H1 (cell line): ENCODE measurements at regions not wholly inside any gene's neighbourhood (a gene's known extent, or its start where the extent isn't known, plus 50 kb on each side); places are given as distances from the start of the nearest gene placed in this dataset.
"Not testable (repeated sequence)": the region's sequence is repeated elsewhere in the genome, so short reads cannot be mapped to it uniquely, and the experiment has no call there.

Source experiments
- CTCF ChIA-PET: fragments of 300-600 bp; sonication (Branson Sonifier 250); formaldehyde crosslinking; loops from one replicate; lab custom pipeline; 2021; ENCODE audit not compliant: partially characterized antibody; lab: Charles Lee
- POLR2A ChIA-PET: fragments of 300-600 bp; sonication (Branson Sonifier 250); formaldehyde crosslinking; loops from one replicate; lab custom pipeline; 2021; ENCODE audit warnings: inconsistent platforms; ENCODE audit not compliant: partially characterized antibody; lab: Charles Lee
- DNase-seq, 2 experiments: peaks; one replicate each; pipeline versions ENCODE4 v3.0.0 to v3.0.0-alpha.2; 2010 to 2022; ENCODE audit warnings: low spot score in 2 of 2, low read depth in 1 of 2, mixed read lengths in 1 of 2
- FAIRE-seq: peaks from 2 replicates; lab custom pipeline; 2011; peaks lifted over from hg19 to GRCh38; lab: Jason Lieb, UNC
- H2AFZ ChIP-seq: 2 replicates; pipeline ENCODE4 v1.8.1; 2012; ENCODE audit warnings: low read length, inconsistent platforms
- H2AK5ac ChIP-seq: 2 replicates; pipeline ENCODE4 v1.6.1; 2013; ENCODE audit warnings: low read depth, low read length
- H2BK120ac ChIP-seq: replicated peaks from 2 replicates; pipeline ENCODE3; 2013; ENCODE audit warnings: low read depth, low read length, inconsistent platforms
- H2BK12ac ChIP-seq: 2 replicates; pipeline ENCODE4 v1.6.1; 2013; ENCODE audit warnings: low read depth, low read length
- H2BK15ac ChIP-seq: 2 replicates; pipeline ENCODE4 v1.6.1; 2013; ENCODE audit warnings: low read length
- H2BK20ac ChIP-seq: 2 replicates; pipeline ENCODE4 v1.6.1; 2013; ENCODE audit warnings: low read length
- H2BK5ac ChIP-seq: 2 replicates; pipeline ENCODE4 v1.6.1; 2013; ENCODE audit warnings: low read depth, low read length
- H3K14ac ChIP-seq: 2 replicates; pipeline ENCODE4 v1.6.1; 2013; ENCODE audit warnings: inconsistent platforms; ENCODE audit not compliant: insufficient read length
- H3K18ac ChIP-seq: 2 replicates; pipeline ENCODE4 v1.6.1; 2013; ENCODE audit warnings: low read length; ENCODE audit errors: extremely low read depth
- H3K23ac ChIP-seq: 2 replicates; pipeline ENCODE4 v1.6.1; 2013; ENCODE audit warnings: inconsistent platforms; ENCODE audit not compliant: insufficient read length
- H3K23me2 ChIP-seq: 2 replicates; pipeline ENCODE4 v1.6.1; 2013; ENCODE audit warnings: low read depth, low read length
- H3K27ac ChIP-seq: 2 replicates; pipeline ENCODE4 v1.6.1; 2011; ENCODE audit warnings: low read depth, low read length, inconsistent platforms
- H3K27me3 ChIP-seq, 4 experiments: replicated peaks in 1 of 4; 1 replicate in 1 of 4; 2 replicates in 3 of 4; pipeline versions ENCODE4 v1.6.1 to v1.8.1; 2011 to 2013; ENCODE audit warnings: low read length in 3 of 4, mild to moderate bottlenecking in 3 of 4, inconsistent platforms in 2 of 4, mixed read lengths in 2 of 4, moderate library complexity in 1 of 4; ENCODE audit not compliant: control insufficient read depth in 3 of 4, insufficient read depth in 3 of 4; ENCODE audit errors: extremely low read depth in 1 of 4
- H3K36me3 ChIP-seq, 4 experiments: 2 replicates each; pipeline versions ENCODE4 v1.6.1 to v1.8.1; 2011 to 2013; ENCODE audit warnings: mild to moderate bottlenecking in 4 of 4, low read length in 3 of 4, moderate library complexity in 2 of 4, control low read depth in 1 of 4, inconsistent platforms in 1 of 4; ENCODE audit not compliant: insufficient read depth in 4 of 4, control insufficient read depth in 2 of 4
- H3K4ac ChIP-seq: replicated peaks from 2 replicates; pipeline ENCODE3; 2013; ENCODE audit warnings: low read length, low read depth, mixed read lengths, inconsistent platforms; ENCODE audit not compliant: insufficient read length
- H3K4me1 ChIP-seq, 4 experiments: replicated peaks in 1 of 4; 1 replicate in 1 of 4; 2 replicates in 3 of 4; pipeline versions ENCODE4 v1.6.1 to v1.8.1; 2011 to 2013; ENCODE audit warnings: low read length in 3 of 4, inconsistent platforms in 2 of 4, mixed read lengths in 1 of 4; ENCODE audit not compliant: insufficient read depth in 4 of 4, control insufficient read depth in 3 of 4
- H3K4me2 ChIP-seq, 2 experiments: 2 replicates each; pipeline versions ENCODE4 v1.6.1 to v1.8.1; 2011 to 2013; ENCODE audit warnings: low read depth in 2 of 2, low read length in 2 of 2, control low read depth in 1 of 2, inconsistent platforms in 1 of 2, mild to moderate bottlenecking in 1 of 2; ENCODE audit not compliant: insufficient read depth in 1 of 2
- H3K4me3 ChIP-seq, 4 experiments: fragments of 200-600, 300-600 bp in 1 of 4; sonication (generic), shearing (Covaris generic), sonication (Bioruptor Twin) in 1 of 4; 2 replicates each; pipeline versions ENCODE4 v1.5.1 to v1.8.1; 2011 to 2016; ENCODE audit warnings: low read length in 4 of 4, low read depth in 3 of 4, control low read depth in 2 of 4, inconsistent platforms in 2 of 4, mild to moderate bottlenecking in 2 of 4, mixed read lengths in 1 of 4, moderate library complexity in 1 of 4; ENCODE audit not compliant: insufficient read depth in 2 of 4; ENCODE audit errors: extremely low read depth in 1 of 4
- H3K56ac ChIP-seq: replicated peaks from 2 replicates; pipeline ENCODE3; 2013; ENCODE audit warnings: low read depth, mild to moderate bottlenecking, mixed read lengths, low read length, inconsistent platforms; ENCODE audit not compliant: insufficient read length
- H3K79me1 ChIP-seq: 2 replicates; pipeline ENCODE4 v1.6.1; 2013; ENCODE audit warnings: low read depth, low read length, control low read depth
- H3K79me2 ChIP-seq, 2 experiments: 2 replicates each; pipeline versions ENCODE4 v1.6.1 to v1.8.1; 2012 to 2013; ENCODE audit warnings: low read length in 2 of 2, mild to moderate bottlenecking in 2 of 2, inconsistent platforms in 1 of 2; ENCODE audit not compliant: insufficient read depth in 2 of 2, control insufficient read depth in 1 of 2
- H3K9ac ChIP-seq, 4 experiments: replicated peaks in 1 of 4; 1 replicate in 1 of 4; 2 replicates in 3 of 4; pipeline versions ENCODE4 v1.6.1 to v1.8.1; 2011 to 2013; ENCODE audit warnings: low read depth in 3 of 4, low read length in 3 of 4, control low read depth in 2 of 4, mild to moderate bottlenecking in 2 of 4, moderate library complexity in 2 of 4, inconsistent platforms in 1 of 4; ENCODE audit errors: extremely low read depth in 1 of 4
- H3K9me3 ChIP-seq, 2 experiments: 2 replicates each; pipeline versions ENCODE4 v1.6.1 to v1.8.1; 2012 to 2013; ENCODE audit warnings: mild to moderate bottlenecking in 2 of 2, moderate library complexity in 2 of 2, control low read depth in 1 of 2, inconsistent platforms in 1 of 2, low read depth in 1 of 2, low read length in 1 of 2, mixed read lengths in 1 of 2; ENCODE audit not compliant: insufficient read depth in 2 of 2
- H4K20me1 ChIP-seq, 2 experiments: replicated peaks in 1 of 2; 2 replicates each; pipeline versions ENCODE3 to v1.8.1; 2011 to 2013; ENCODE audit warnings: inconsistent platforms in 2 of 2, low read length in 2 of 2, mild to moderate bottlenecking in 1 of 2; ENCODE audit not compliant: insufficient read depth in 2 of 2, control insufficient read depth in 1 of 2
- H4K5ac ChIP-seq: 2 replicates; pipeline ENCODE4 v1.6.1; 2013; ENCODE audit warnings: low read length, low read depth, mixed read lengths, inconsistent platforms; ENCODE audit not compliant: insufficient read length
- H4K8ac ChIP-seq: 2 replicates; pipeline ENCODE4 v1.8.0; 2013; ENCODE audit warnings: mild to moderate bottlenecking, moderate library complexity, low read length, inconsistent platforms; ENCODE audit not compliant: insufficient read depth; ENCODE audit errors: extremely low read depth
- H4K91ac ChIP-seq: replicated peaks from 2 replicates; pipeline ENCODE3; 2013; ENCODE audit warnings: low read length, mixed read lengths, inconsistent platforms; ENCODE audit not compliant: insufficient read length
- WGBS, 2 experiments: shearing (Covaris generic) in 1 of 2; methylation state at CpG; one replicate each; pipeline versions ENCODE4 v1.1.6 to v1.1.7; 2013 to 2015; ENCODE audit warnings: low lambda C conversion rate in 2 of 2, mixed read lengths in 2 of 2, inconsistent platforms in 1 of 2, low coverage in 1 of 2, missing lambda C conversion rate in 1 of 2; ENCODE audit not compliant: insufficient replicate concordance in 2 of 2, insufficient coverage in 1 of 2, insufficient read length in 1 of 2; ENCODE audit errors: extremely low coverage in 1 of 2, missing lambda C conversion rate in 1 of 2; 5-methylcytosine and 5-hydroxymethylcytosine counted together

DNA sequence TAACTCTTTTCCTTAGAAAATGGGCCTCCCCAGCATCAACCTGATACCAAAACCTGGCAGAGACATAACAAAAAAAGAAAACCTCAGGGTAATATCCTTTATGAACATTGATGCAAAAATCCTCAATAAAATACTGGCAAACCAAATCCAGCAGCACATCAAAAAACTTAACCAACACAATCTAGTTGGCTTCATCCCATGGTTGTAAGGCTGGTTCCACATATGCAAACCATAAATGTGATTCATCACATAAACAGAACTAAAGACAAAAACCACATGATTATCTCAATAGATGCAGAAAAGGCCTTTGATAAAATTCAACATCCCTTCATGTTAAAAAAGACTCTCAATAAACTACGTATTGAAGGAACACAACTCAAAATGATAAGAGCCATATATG is 68.5 kb downstream of the SNTN start:
- H3K79me2 ChIP-seq, H4K91ac ChIP-seq, POLR2A ChIA-PET, H2BK15ac ChIP-seq, H2BK20ac ChIP-seq, H2AK5ac ChIP-seq, H3K4ac ChIP-seq, H3K9me3 ChIP-seq, H3K4me3 ChIP-seq, H2AFZ ChIP-seq, H4K8ac ChIP-seq, H3K23me2 ChIP-seq, H3K27ac ChIP-seq, H3K36me3 ChIP-seq, DNase-seq, H3K27me3 ChIP-seq, H4K20me1 ChIP-seq, FAIRE-seq, H3K14ac ChIP-seq, H3K9ac ChIP-seq, H3K4me2 ChIP-seq, H2BK120ac ChIP-seq, H2BK5ac ChIP-seq, H3K23ac ChIP-seq, CTCF ChIA-PET, H3K56ac ChIP-seq, H3K79me1 ChIP-seq, H3K18ac ChIP-seq, H4K5ac ChIP-seq, H2BK12ac ChIP-seq: not testable (repeated sequence)
- peaks cover 2 to 12% (median 6%) of the 10 kb centered on the region in 4 experiments; a peak in 6 of 7 replicates for H3K4me1 ChIP-seq
- 79% methylated on average over 1 of the region's 1 CpG; no CpG with 5 or more reads in 1 of the 2 experiments for WGBS, 2 experiments
